Stimulated activated CD8-positive, alpha-beta memory T cell treated with anti-CD3 and anti-CD28 coated beads, Interleukin-12 subunit alpha, Interleukin-12 subunit beta, amount 100 ng/mL, for 24 hours (primary cell): ENCODE measurements at regions not wholly inside any gene's neighbourhood (a gene's known extent, or its start where the extent isn't known, plus 50 kb on each side); places are given as distances from the start of the nearest gene placed in this dataset.

Experiments
- DNase-seq: peaks from one replicate; pipeline ENCODE4 v3.0.0-alpha.2; 2020; ENCODE audit errors: extremely low read depth

GRCh38 chr14:66114071-66114470 is 372.1 kb upstream of the CCDC196 start:
- DNase-seq, result no peak

DNA sequence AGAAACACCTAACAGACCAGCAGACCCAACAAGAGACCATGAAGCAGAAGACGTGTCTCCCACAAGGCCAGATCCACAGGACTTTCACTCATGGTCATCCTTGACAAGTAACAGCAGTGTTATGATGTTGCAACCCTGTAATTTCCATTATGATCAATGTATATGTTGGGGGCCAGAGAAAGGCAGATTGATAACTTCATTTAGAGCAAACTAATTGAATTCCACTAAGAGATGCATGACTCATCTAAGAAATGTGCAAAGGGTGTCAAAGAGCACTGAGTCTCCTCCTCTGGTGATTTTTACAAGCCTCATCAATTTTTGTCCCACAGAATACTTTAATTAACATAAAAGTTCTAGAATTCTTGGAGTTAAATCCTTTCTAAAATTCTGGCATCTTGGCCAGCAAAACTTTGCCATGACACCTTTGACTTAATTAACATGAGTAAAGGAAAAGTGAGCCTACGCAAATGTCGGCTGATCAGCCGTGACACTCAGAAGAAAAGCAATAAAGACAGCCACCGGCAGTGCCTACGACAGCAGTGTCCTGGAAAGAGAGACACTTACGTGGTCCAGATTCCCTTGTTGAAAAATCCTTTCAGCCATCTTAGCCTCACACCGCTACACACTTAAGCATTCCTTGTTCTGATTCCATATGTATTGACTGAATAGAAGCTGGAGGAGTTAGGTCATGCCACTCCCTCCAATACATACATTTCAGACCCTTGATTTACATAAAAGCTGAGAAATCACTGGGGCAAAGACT is 370.2 kb upstream of the CCDC196 start:
- no peak for DNase-seq

- DNase-seq, result no peak
Observed at GRCh38 chr14:66116732-66117131, 369.4 kb upstream of the CCDC196 start.

- DNase-seq, result no peak
Observed at GRCh38 chr14:66117600-66117999, 368.6 kb upstream of the CCDC196 start.

DNA sequence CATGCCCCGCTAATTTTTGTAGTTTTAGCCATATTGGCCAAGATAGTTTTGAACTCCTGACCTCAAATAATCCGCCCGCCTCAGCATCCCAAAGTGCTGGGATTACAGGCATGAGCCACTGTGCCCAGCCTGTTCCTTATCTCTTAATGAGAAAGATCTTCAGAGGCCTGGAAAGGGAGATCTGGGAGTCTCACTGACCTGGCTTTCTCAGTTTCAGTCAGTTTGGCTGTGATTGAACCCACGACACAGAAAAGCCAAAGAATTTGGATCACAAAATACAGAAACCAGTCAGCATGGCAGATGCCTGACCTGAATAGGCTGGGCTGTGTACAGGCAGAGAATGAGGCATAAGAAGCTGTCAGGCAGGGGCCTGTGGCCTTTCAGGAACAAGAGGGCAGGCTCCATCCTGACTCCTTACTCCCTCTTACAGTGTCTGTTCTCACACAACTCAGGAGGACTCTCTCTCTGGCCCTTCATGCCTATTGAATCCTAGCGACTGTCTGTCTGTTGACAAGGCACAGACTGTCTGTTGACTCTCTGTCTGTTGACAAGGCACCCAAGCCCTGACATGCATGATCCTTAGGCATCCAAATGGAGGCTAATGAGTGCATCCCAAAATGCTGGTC is 366.5 kb upstream of the CCDC196 start:
- no peak for DNase-seq

DNA sequence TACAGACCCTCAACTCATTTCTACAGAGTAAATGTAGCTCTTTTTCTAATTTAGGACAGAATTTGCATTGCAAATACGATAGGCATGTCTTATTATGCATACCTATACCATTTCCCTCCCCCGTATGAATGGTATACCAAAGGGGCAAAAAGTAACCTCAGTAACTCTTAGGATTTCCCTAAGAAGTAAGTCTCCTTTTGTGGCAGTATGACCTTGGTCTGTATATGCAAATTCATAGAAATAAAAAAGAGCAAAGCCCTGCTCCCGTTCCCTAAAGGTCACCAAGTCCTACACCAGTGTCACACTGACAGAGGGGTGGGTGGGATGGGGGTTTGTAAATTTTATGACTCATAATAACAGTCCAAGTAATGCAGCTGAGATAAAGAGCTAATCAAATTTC is 365.8 kb upstream of the CCDC196 start:
- DNase-seq, result no peak

DNA sequence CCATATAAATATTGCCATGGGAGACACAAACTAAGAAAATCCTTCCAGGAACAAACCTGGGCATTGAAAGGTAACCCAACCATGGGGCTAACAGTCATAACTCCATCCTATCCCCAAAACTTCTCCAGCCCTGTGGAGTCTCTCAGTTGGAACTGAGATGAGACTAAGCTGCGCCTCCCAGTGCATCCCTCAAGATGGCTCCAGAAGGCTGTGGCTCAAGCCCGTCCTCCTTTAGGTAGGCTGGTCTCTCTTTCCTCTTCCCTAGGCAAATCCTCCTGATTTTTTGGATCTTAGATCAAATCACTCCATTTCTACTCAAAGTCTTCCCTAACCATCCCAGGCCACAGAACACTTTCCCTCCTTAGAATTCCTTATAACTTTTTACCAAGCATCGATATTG is 364.3 kb upstream of the CCDC196 start:
- no peak for DNase-seq

GRCh38 chr14:66129224-66129623 is 356.9 kb upstream of the CCDC196 start:
- DNase-seq, result no peak

DNA sequence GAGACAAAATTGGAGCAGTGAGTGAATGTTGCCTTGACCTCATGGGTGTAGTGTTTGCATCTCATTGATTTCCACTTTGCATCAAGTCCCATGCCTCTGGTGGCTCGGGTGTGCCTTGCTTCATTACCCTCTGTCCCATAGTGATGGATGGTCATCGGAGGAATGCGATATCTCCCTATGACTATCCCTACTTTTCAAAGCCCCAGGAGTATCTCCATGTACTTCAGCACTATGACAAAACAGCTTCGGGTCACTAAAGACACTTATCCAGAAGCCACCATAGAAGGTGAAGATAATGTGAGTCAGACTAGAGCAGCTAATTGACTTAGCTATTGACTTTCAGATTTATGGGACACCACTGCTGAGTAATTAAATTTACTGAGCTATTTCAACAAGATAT is 355.1 kb upstream of the CCDC196 start:
- no peak for DNase-seq

- no peak for DNase-seq
Observed at GRCh38 chr14:66133666-66134065, 352.5 kb upstream of the CCDC196 start.

DNA sequence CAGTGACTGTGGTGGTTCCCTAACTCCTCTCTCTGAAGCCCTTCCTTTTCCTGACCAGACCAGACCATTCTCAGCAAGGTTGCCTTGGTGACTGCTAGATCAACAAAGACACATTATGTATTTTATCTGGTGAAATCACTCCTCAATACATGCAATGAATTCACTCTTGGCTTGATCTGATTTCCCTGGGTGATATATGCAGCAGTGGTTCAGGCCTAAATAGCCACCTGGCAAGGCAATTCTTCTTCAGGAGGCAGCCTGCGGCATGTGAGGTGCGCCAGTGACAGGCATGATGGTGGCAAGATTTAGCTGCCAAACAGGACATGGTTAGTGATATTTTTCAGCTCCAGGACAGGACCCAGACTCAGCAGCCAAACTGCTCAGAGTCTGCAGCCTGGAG is 350.3 kb upstream of the CCDC196 start:
- no peak for DNase-seq

DNA sequence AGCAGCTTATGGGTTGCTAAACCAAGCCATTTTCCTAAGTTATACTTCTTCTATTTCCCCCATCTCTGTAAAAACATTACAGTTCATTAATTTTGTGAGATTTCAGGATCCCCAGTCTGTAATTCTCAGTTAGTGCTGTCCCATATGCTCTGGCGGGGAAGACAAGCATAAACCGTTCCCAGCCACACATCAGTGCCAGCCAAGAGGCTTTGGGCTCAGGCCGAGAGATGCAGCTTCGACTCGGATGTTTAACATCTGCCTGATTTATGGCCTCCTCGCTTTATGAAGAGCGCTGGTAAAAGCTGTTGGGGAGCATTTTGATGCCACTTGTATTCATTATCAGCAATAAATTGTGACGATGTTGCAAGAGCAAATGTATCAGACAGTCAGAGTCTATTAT is 349.1 kb upstream of the CCDC196 start:
- DNase-seq, result no peak

DNA sequence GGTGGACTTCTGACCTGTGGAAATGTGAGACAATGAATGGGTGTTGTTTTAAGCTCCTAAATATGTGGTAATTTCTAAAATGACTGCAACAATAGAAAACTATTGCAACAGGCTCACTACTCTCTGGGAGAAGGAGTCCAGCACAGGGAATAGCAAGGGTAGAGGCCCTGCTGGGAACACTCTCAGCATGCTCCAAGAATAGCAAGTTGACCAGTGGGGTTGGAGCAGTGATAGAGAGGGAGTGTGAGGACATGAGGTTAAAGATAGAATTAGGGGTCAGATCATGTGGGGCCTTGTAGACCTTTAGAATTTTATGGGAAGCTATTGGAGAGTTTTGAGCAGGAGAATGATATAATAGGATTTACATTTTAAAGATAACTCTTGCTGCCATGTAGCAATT is 346.7 kb upstream of the CCDC196 start:
- DNase-seq, result no peak

- no peak for DNase-seq
Observed at GRCh38 chr14:66140213-66140918, 345.8 kb upstream of the CCDC196 start.

DNA sequence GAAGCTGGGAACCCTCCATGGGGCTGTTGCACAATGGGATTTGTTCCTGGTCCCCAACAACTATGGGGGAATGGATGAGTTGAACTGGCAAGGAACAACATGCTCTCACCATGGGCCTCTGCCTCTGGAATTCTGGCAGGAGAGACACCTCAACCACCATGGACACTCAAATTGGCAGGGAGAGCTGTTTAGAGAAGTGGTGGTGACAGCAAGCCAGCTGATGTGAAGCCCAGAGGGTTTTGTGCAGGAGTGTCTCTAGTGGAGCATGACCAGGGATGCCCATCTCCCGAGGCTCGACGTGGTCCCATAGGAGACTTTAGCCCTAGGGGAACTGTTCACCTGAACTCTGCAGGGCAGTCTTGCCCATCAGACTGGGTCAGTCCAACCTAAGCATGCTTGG is 345.2 kb upstream of the CCDC196 start:
- DNase-seq, result no peak

DNA sequence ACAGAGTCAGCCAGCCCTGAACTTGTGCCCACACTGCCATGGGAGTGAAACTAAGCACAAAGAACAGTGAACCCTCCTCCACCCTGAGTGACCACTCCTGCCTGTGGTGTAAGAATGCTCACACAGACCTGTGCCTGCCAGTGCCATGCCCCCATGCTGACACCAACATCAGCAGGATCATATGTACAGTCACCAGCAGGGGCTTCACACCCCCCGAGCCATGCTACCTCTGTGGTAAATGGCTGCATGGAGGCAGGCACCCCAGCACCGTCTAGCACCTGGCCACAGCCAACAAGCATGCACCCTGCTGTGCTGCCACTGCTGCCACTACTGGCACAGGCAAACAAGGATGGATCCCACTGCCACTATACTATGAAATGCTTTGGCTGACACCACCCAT is 344.4 kb upstream of the CCDC196 start:
- no peak for DNase-seq

DNA sequence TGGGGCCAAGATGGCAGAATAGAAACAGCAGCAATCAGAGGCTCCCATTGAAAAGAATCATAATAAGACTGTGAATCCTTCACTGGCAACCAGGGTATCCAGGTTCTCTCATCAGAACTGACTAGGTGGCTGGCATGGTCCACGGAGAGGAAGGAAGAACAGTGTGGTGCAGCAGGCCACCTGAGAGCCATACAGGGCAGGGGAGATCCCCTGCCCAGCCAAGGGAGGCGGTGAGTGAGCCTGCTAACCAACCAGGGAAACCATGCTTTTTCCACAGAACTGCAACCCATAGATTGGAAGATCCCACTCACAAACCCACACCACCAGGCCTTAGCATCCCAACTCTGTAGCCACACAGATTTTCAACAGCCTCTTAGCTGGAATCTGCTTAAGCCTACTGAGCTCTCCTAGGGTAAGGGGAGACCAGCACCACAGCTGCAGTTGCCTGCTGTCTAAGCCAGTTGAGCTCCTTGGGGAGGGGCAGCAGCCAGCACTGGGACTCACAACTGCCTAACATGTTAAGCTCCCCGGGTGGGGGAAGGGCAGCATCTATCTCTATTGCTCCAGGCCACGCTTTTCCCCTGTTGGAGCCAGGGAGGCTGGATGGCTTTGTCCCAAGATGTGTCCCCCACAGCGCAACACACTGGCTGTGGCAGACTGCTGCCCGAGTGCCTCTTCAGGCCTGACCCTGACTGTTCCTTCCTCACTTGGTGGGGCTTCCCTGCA is 342.6 kb upstream of the CCDC196 start:
- DNase-seq, result no peak

DNA sequence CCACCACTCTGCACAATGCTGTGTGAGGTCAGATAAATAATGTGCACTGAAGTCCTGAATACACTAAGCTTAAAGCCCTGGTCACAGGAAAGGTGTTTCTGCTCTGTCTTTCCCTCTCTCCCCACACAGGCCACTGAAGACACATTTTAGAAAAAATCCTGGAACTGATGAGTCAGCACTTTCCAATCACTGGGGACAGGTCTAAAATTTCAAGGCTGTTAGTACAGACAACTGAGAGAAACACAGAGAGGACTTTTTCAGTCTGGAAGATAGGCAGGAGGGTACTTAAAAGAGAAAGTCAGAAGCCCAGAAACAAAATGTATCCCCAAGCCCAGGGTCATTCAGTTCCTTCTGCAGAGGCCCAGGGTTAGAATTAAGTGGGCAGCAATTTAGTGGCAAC is 333.9 kb upstream of the CCDC196 start:
- DNase-seq, result no peak

DNA sequence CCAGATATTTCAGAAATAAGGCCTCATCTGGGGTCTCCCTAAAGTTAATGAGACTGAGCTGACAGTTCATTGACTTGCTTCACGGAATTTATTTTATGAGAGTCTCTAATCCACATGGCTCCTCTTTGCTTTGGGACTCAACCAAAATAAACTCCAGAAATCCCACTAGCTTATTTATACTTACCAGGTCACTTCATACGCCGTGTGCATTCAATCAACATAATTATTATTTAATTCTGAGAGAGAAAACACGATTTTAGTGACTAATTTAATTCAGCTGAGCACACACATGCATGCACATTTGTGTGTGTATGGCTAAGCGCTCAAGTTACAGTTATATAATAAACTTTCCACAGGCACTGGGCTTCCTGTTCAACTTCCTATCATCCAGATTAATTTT is 333.4 kb upstream of the CCDC196 start:
- DNase-seq, result no peak

- DNase-seq, result no peak
Observed at GRCh38 chr14:66163023-66163422, 323.1 kb upstream of the CCDC196 start.

DNA sequence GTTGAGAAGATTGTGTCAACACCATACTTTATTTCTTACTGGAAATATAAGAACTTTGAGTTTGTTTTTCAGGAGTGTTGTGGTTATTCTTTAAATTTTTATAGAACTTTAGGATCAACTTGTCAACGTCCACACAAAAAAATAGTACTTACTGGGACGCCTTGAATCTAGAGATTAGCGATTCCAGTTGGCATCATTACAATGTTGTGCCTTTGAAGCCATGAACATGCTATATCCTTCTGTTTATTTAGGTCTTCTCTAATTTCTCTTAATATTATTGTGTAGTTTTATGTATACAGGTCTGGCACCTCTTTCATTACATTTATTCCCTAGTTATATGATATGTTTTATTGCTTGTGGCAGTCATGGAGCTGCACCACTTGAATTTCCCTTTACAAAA is 320.8 kb upstream of the CCDC196 start:
- DNase-seq, result no peak

- no peak for DNase-seq
Observed at GRCh38 chr14:66174453-66174891, 311.7 kb upstream of the CCDC196 start.
